Neuronal stem cell (in vitro differentiated cells): ENCODE measurements at regions not wholly inside any gene's neighbourhood (a gene's known extent, or its start where the extent isn't known, plus 50 kb on each side); places are given as distances from the start of the nearest gene placed in this dataset.

Experiments used
- DNase-seq: peaks from one replicate; pipeline ENCODE4 v3.0.0-alpha.2; 2013; ENCODE audit warnings: low spot score
- H2AFZ ChIP-seq: one replicate; pipeline ENCODE4 v1.6.1; 2013; ENCODE audit warnings: mild to moderate bottlenecking, low read length, inconsistent platforms
- H2AK5ac ChIP-seq: 2 replicates; pipeline ENCODE4 v1.6.1; 2013; ENCODE audit warnings: low read depth, mild to moderate bottlenecking, inconsistent platforms, low read length, moderate library complexity, mixed read lengths
- H2BK120ac ChIP-seq: 2 replicates; pipeline ENCODE4 v1.6.1; 2013; ENCODE audit warnings: low read depth, mild to moderate bottlenecking, inconsistent platforms, low read length, moderate library complexity, mixed read lengths
- H2BK12ac ChIP-seq: one replicate; pipeline ENCODE4 v1.6.1; 2013; ENCODE audit warnings: low read length, inconsistent platforms
- H2BK15ac ChIP-seq: 2 replicates; pipeline ENCODE4 v1.6.1; 2013; ENCODE audit warnings: mild to moderate bottlenecking, low read length, inconsistent platforms, mixed read lengths
- H2BK5ac ChIP-seq: one replicate; pipeline ENCODE4 v1.6.1; 2013; ENCODE audit warnings: inconsistent platforms, mild to moderate bottlenecking, low read length, moderate library complexity
- H3K14ac ChIP-seq: one replicate; pipeline ENCODE4 v1.6.1; 2013; ENCODE audit warnings: low read length, inconsistent platforms
- H3K18ac ChIP-seq: 2 replicates; pipeline ENCODE4 v1.6.1; 2013; ENCODE audit warnings: low read length, inconsistent platforms
- H3K23ac ChIP-seq: 2 replicates; pipeline ENCODE4 v1.6.1; 2013; ENCODE audit warnings: low read depth, mild to moderate bottlenecking, mixed read lengths, low read length, inconsistent platforms; ENCODE audit not compliant: poor library complexity
- H3K27ac ChIP-seq: replicated peaks from 3 replicates; pipeline ENCODE4 v1.5.1; 2013; ENCODE audit warnings: low read length, inconsistent platforms
- H3K27me3 ChIP-seq, 3 experiments: 2 replicates each; pipeline ENCODE4 v1.6.1; 2013; ENCODE audit warnings: low read length in 3 of 3, mild to moderate bottlenecking in 2 of 3, inconsistent platforms in 1 of 3, low read depth in 1 of 3, mixed read lengths in 1 of 3, moderate library complexity in 1 of 3; ENCODE audit not compliant: control insufficient read depth in 3 of 3, insufficient read depth in 3 of 3
- H3K36me3 ChIP-seq, 2 donors: replicated peaks in 1 of 2; 2 replicates each; pipeline ENCODE4 v1.6.1; 2013; ENCODE audit warnings: low read length in 2 of 2; ENCODE audit not compliant: control insufficient read depth in 2 of 2, insufficient read depth in 2 of 2
- H3K4ac ChIP-seq: 2 replicates; pipeline ENCODE4 v1.6.1; 2013; ENCODE audit warnings: inconsistent platforms, mild to moderate bottlenecking, low read length, moderate library complexity
- H3K4me1 ChIP-seq, 2 donors: 1 replicate in 1 of 2; 2 replicates in 1 of 2; pipeline ENCODE4 v1.6.1; 2013; ENCODE audit warnings: low read length in 2 of 2, low read depth in 1 of 2; ENCODE audit not compliant: control insufficient read depth in 2 of 2, insufficient read depth in 1 of 2
- H3K4me2 ChIP-seq: one replicate; pipeline ENCODE4 v1.6.1; 2013; ENCODE audit warnings: mild to moderate bottlenecking, low read length, inconsistent platforms; ENCODE audit not compliant: insufficient read depth, poor library complexity, severe bottlenecking
- H3K4me3 ChIP-seq, 2 donors: 2 replicates each; pipeline ENCODE4 v1.5.1; 2013; ENCODE audit warnings: low read length in 2 of 2, mild to moderate bottlenecking in 2 of 2, inconsistent platforms in 1 of 2, moderate library complexity in 1 of 2
- H3K79me1 ChIP-seq: one replicate; pipeline ENCODE4 v1.6.1; 2013; ENCODE audit warnings: low read depth, mild to moderate bottlenecking, inconsistent platforms, low read length, moderate library complexity
- H3K9ac ChIP-seq: one replicate; pipeline ENCODE4 v1.6.1; 2013; ENCODE audit warnings: mild to moderate bottlenecking, low read depth, low read length, inconsistent platforms; ENCODE audit not compliant: poor library complexity
- H3K9me3 ChIP-seq, 2 donors: replicated peaks in 1 of 2; 2 replicates each; pipeline versions ENCODE3 to v1.6.1; 2013; ENCODE audit warnings: low read length in 2 of 2, mild to moderate bottlenecking in 2 of 2, inconsistent platforms in 1 of 2, low read depth in 1 of 2, mixed read lengths in 1 of 2, moderate library complexity in 1 of 2; ENCODE audit not compliant: control insufficient read depth in 2 of 2, insufficient read depth in 1 of 2
- H4K8ac ChIP-seq: one replicate; pipeline ENCODE4 v1.6.1; 2013; ENCODE audit warnings: low read depth, mild to moderate bottlenecking, inconsistent platforms, low read length, moderate library complexity
- H4K91ac ChIP-seq: one replicate; pipeline ENCODE4 v1.6.1; 2013; ENCODE audit warnings: low read length, low read depth, mild to moderate bottlenecking, inconsistent platforms; ENCODE audit not compliant: poor library complexity
- WGBS, 2 donors: extraction: QIAGEN DNeasy Blood & Tissue Kit; methylation state at CpG; one replicate each; pipeline ENCODE4 v1.1.7; 2013; ENCODE audit warnings: missing lambda C conversion rate in 2 of 2, mixed read lengths in 1 of 2; ENCODE audit not compliant: insufficient read length in 2 of 2, insufficient replicate concordance in 1 of 2; ENCODE audit errors: extremely low coverage in 2 of 2; 5-methylcytosine and 5-hydroxymethylcytosine counted together

- H4K91ac ChIP-seq = no peak overlapping the region
- no peak overlapping the region for H2BK15ac ChIP-seq
- no peak overlapping the region for H2AFZ ChIP-seq
- peaks cover 0 to 2% of the 10 kb centered on the region in 2 donors for H3K4me1 ChIP-seq
- no peak overlapping the region for H3K18ac ChIP-seq
- H3K4me2 ChIP-seq = no peak overlapping the region
- no peak overlapping the region for H3K23ac ChIP-seq
- no peak overlapping the region for H3K14ac ChIP-seq
- H2BK120ac ChIP-seq = no peak overlapping the region
- H3K9ac ChIP-seq = no peak overlapping the region
- H2BK5ac ChIP-seq = no peak overlapping the region
- H3K4ac ChIP-seq = no peak overlapping the region
- H3K4me3 ChIP-seq = no peak overlapping the region
- no peak overlapping the region for H3K27ac ChIP-seq
- no peaks in the 10 kb centered on the region for H3K27me3 ChIP-seq
- no peaks in the 10 kb centered on the region for H3K79me1 ChIP-seq
- no CpG with 5 or more reads among the region's 1 CpG for WGBS, 2 donors
- H4K8ac ChIP-seq = no peak overlapping the region
- no peak overlapping the region for H2BK12ac ChIP-seq
- no peaks in the 10 kb centered on the region for H3K36me3 ChIP-seq
- H3K9me3 ChIP-seq = no peaks in the 10 kb centered on the region
- DNase-seq = no peak
- H2AK5ac ChIP-seq = no peak overlapping the region
Observed at GRCh38 chr6:19159089-19159488, 678.1 kb upstream of the ID4 start.

- H3K27ac ChIP-seq = no peak overlapping the region
- H3K79me1 ChIP-seq = no peaks in the 10 kb centered on the region
- no peak overlapping the region for H2BK120ac ChIP-seq
- peaks cover 0 to 2% of the 10 kb centered on the region in 2 donors for H3K4me1 ChIP-seq
- no peak overlapping the region for H4K8ac ChIP-seq
- H2AK5ac ChIP-seq = no peak overlapping the region
- WGBS, 2 donors = no CpG with 5 or more reads among the region's 2 CpGs
- H2BK5ac ChIP-seq = no peak overlapping the region
- H3K14ac ChIP-seq = no peak overlapping the region
- no peak overlapping the region for H3K4me2 ChIP-seq
- H2AFZ ChIP-seq = no peak overlapping the region
- H3K9ac ChIP-seq = no peak overlapping the region
- no peak overlapping the region for H2BK12ac ChIP-seq
- no peak overlapping the region for H3K4me3 ChIP-seq
- no peaks in the 10 kb centered on the region for H3K27me3 ChIP-seq
- no peak for DNase-seq
- H3K18ac ChIP-seq = no peak overlapping the region
- no peak overlapping the region for H2BK15ac ChIP-seq
- H4K91ac ChIP-seq = no peak overlapping the region
- H3K9me3 ChIP-seq = no peaks in the 10 kb centered on the region
- no peak overlapping the region for H3K4ac ChIP-seq
- H3K36me3 ChIP-seq = no peaks in the 10 kb centered on the region
- no peak overlapping the region for H3K23ac ChIP-seq
Observed at GRCh38 chr6:19159561-19159960, 677.6 kb upstream of the ID4 start.

GRCh38 chr6:19160081-19160730 lies 677.0 kb upstream of the ID4 start:
- Histone ChIP-seq H4K91ac (no peak overlapping the region), H4K8ac (no peak overlapping the region), H3K18ac (no peak overlapping the region), H3K27me3 (no peaks in the 10 kb centered on the region), H3K36me3 (no peaks in the 10 kb centered on the region), H3K79me1 (no peaks in the 10 kb centered on the region), H2AFZ (no peak overlapping the region), H3K27ac (no peak overlapping the region), H2BK15ac (no peak overlapping the region), H2BK5ac (no peak overlapping the region), H3K9me3 (no peaks in the 10 kb centered on the region), H3K23ac (no peak overlapping the region), H2BK120ac (no peak overlapping the region), H2BK12ac (no peak overlapping the region), H3K4me2 (no peak overlapping the region), H3K14ac (no peak overlapping the region), H2AK5ac (no peak overlapping the region), H3K4ac (no peak overlapping the region), H3K9ac (no peak overlapping the region), H3K4me3 (no peak overlapping the region), H3K4me1 (peaks cover 0 to 2% of the 10 kb centered on the region in 2 donors)
- no CpG with 5 or more reads among the region's 2 CpGs for WGBS, 2 donors
- no peak for DNase-seq

GRCh38 chr6:19167251-19167650 lies 669.9 kb upstream of the ID4 start:
- Histone ChIP-seq H3K4me2 (no peak overlapping the region), H2AK5ac (no peak overlapping the region), H3K23ac (no peak overlapping the region), H3K4ac (no peak overlapping the region), H3K27ac (no peak overlapping the region), H3K18ac (no peak overlapping the region), H3K79me1 (no peaks in the 10 kb centered on the region), H4K8ac (no peak overlapping the region), H2BK15ac (no peak overlapping the region), H3K36me3 (no peaks in the 10 kb centered on the region), H3K9me3 (no peaks in the 10 kb centered on the region), H2BK5ac (no peak overlapping the region), H3K27me3 (no peaks in the 10 kb centered on the region), H2BK12ac (no peak overlapping the region), H4K91ac (no peak overlapping the region), H3K4me1 (no peaks in the 10 kb centered on the region), H2BK120ac (no peak overlapping the region), H3K14ac (no peak overlapping the region), H3K4me3 (no peak overlapping the region), H2AFZ (no peak overlapping the region), H3K9ac (no peak overlapping the region)
- no peak for DNase-seq
- no CpG with 5 or more reads among the region's 2 CpGs for WGBS, 2 donors
